ENCODE measurements at regions not wholly inside any gene's neighbourhood (a gene's known extent, or its start where the extent isn't known, plus 50 kb on each side); places are given as distances from the start of the nearest gene placed in this dataset.

- TF ChIP-seq, protein P1, sequence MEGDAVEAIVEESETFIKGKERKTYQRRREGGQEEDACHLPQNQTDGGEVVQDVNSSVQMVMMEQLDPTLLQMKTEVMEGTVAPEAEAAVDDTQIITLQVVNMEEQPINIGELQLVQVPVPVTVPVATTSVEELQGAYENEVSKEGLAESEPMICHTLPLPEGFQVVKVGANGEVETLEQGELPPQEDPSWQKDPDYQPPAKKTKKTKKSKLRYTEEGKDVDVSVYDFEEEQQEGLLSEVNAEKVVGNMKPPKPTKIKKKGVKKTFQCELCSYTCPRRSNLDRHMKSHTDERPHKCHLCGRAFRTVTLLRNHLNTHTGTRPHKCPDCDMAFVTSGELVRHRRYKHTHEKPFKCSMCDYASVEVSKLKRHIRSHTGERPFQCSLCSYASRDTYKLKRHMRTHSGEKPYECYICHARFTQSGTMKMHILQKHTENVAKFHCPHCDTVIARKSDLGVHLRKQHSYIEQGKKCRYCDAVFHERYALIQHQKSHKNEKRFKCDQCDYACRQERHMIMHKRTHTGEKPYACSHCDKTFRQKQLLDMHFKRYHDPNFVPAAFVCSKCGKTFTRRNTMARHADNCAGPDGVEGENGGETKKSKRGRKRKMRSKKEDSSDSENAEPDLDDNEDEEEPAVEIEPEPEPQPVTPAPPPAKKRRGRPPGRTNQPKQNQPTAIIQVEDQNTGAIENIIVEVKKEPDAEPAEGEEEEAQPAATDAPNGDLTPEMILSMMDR (IDR thresholded peaks at IDR 0.05), result no peak
- Mint-ChIP-seq H3K27ac (ENCODE audit: unreplicated experiment) (no peak overlapping the region), H3K9me3 (ENCODE audit: unreplicated experiment) (no peaks in the 10 kb centered on the region), H3K4me1 (ENCODE audit: unreplicated experiment) (no peaks in the 10 kb centered on the region), H3K36me3 (ENCODE audit: unreplicated experiment) (no peaks in the 10 kb centered on the region), H3K4me3 (ENCODE audit: unreplicated experiment) (no peak overlapping the region), H3K27me3 (ENCODE audit: unreplicated experiment) (no peaks in the 10 kb centered on the region)
- no peak for DNase-seq (ENCODE audit: extremely low spot score, unreplicated experiment)
Measured at GRCh38 chr12:111201036-111201435, 167.9 kb downstream of the PHETA1 start.

DNA sequence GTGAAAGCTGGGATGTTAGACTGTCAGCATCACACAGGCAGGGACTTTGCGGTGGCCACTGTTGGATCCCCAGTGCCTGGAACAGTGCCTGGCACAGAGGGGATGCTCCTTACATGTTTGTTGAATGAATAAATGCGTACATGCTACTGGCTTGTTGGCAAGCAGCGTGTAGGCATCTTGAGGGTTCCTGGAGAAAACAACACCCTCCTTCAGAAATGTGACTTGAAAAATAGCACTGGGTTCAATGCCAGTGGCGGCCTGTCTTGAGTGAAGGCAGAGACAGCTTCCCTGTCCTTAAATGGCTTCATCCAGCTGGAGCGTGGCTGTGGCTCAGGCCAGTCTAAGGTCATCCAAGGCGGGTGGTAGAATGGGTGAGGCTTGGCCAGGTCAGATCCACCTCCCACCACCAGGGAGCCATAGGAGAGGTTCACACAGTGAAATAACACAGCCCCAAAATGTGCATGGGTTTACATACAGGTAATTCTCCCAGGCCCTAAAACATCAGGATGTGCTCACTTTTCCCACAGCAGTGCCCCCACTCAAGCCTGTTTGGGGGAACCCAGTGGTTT, 171.4 kb downstream of the PHETA1 start:
- no peak overlapping the region for H3K27ac Mint-ChIP-seq (ENCODE audit: unreplicated experiment)
- H3K4me3 Mint-ChIP-seq (ENCODE audit: unreplicated experiment), result no peak overlapping the region
- H3K36me3 Mint-ChIP-seq (ENCODE audit: unreplicated experiment), result no peaks in the 10 kb centered on the region
- H3K27me3 Mint-ChIP-seq (ENCODE audit: unreplicated experiment), result peaks cover 26% of the 10 kb centered on the region
- H3K9me3 Mint-ChIP-seq (ENCODE audit: unreplicated experiment), result no peaks in the 10 kb centered on the region
- DNase-seq (ENCODE audit: extremely low spot score, unreplicated experiment), result no peak
- TF ChIP-seq, protein P1 (IDR thresholded peaks at IDR 0.05), result no peak
- no peaks in the 10 kb centered on the region for H3K4me1 Mint-ChIP-seq (ENCODE audit: unreplicated experiment)

DNA sequence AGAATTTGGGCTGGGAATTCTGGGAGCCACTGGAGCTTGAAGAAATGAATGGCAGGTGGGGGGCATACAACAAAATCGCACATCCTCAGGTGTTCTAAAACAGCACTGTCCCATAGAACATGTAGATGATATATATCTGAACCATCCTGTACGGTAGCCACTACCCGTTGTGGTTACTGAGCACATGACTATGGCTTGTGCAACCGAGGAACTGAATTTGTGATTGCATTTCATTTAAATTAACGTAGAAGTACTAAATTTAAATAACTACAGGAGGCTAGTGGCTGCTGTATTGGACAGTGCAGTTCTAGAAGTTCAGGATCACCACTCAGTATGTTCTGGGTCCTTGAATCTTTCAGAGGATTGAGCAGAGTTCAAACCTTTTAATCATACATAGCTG, 172.4 kb downstream of the PHETA1 start:
- TF ChIP-seq, protein P1 (IDR thresholded peaks at IDR 0.05), result no peak
- no peaks in the 10 kb centered on the region for H3K4me1 Mint-ChIP-seq (ENCODE audit: unreplicated experiment)
- no peak for DNase-seq (ENCODE audit: extremely low spot score, unreplicated experiment)
- H3K36me3 Mint-ChIP-seq (ENCODE audit: unreplicated experiment), result no peaks in the 10 kb centered on the region
- no peaks in the 10 kb centered on the region for H3K9me3 Mint-ChIP-seq (ENCODE audit: unreplicated experiment)
- H3K27ac Mint-ChIP-seq (ENCODE audit: unreplicated experiment), result no peak overlapping the region
- H3K27me3 Mint-ChIP-seq (ENCODE audit: unreplicated experiment), result peaks cover 26% of the 10 kb centered on the region
- H3K4me3 Mint-ChIP-seq (ENCODE audit: unreplicated experiment), result no peak overlapping the region

- no peak overlapping the region for H3K27ac Mint-ChIP-seq (ENCODE audit: unreplicated experiment)
- no peak overlapping the region for H3K4me3 Mint-ChIP-seq (ENCODE audit: unreplicated experiment)
- peaks cover 26% of the 10 kb centered on the region for H3K27me3 Mint-ChIP-seq (ENCODE audit: unreplicated experiment)
- TF ChIP-seq, protein P1 (IDR thresholded peaks at IDR 0.05), result no peak
- H3K9me3 Mint-ChIP-seq (ENCODE audit: unreplicated experiment), result no peaks in the 10 kb centered on the region
- H3K4me1 Mint-ChIP-seq (ENCODE audit: unreplicated experiment), result no peaks in the 10 kb centered on the region
- DNase-seq (ENCODE audit: extremely low spot score, unreplicated experiment), result no peak
- H3K36me3 Mint-ChIP-seq (ENCODE audit: unreplicated experiment), result no peaks in the 10 kb centered on the region
Measured at GRCh38 chr12:111195316-111195715, 173.6 kb downstream of the PHETA1 start.

DNA sequence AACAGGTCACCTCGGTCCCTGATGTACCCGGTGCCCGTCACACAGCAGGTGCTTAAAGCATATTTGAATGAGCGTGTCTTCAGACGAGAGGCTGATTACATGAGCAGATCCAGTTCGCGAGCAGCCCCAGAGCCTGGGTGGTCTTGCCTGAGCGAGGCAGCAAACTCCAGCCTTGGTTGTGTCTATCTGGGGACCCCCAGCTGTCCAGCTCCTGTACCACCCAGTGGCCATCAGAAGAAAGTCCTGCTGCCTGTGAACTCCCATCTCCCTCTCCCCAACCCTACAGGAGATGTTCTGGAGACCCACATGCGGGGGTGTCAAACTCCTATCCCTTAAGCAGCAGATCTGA, 174.2 kb downstream of the PHETA1 start:
- Mint-ChIP-seq H3K27me3 (ENCODE audit: unreplicated experiment) (peaks cover 26% of the 10 kb centered on the region), H3K36me3 (ENCODE audit: unreplicated experiment) (no peaks in the 10 kb centered on the region), H3K9me3 (ENCODE audit: unreplicated experiment) (no peaks in the 10 kb centered on the region), H3K4me3 (ENCODE audit: unreplicated experiment) (no peak overlapping the region), H3K27ac (ENCODE audit: unreplicated experiment) (no peak overlapping the region), H3K4me1 (ENCODE audit: unreplicated experiment) (no peaks in the 10 kb centered on the region)
- TF ChIP-seq, protein P1 (IDR thresholded peaks at IDR 0.05), result no peak
- DNase-seq (ENCODE audit: extremely low spot score, unreplicated experiment), result no peak

All from osteocyte (in vitro differentiated cells).